ENCODE measurements at regions not wholly inside any gene's neighbourhood (a gene's known extent, or its start where the extent isn't known, plus 50 kb on each side); places are given as distances from the start of the nearest gene placed in this dataset.
"Not testable (repeated sequence)": the region's sequence is repeated elsewhere in the genome, so short reads cannot be mapped to it uniquely, and the experiment has no call there.

DNA sequence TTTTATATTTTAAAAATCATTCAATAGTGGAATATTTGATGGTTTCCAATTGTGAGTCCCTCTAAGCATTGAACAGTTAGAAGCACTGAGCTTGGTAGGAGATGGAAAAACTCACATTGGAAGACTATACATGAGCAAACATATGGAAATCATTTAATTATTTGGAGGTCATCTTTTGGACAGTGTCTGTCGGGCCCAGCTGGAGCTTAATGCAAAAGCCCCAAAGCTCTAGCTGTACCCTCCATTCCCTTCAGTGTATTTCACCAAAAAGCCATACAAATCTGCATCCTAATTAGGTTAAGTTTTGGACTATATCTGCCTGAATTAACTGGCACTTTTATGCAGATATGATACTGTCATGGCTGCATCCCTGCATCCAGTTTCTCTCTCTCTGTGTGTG, 365.7 kb downstream of the FLRT2 start:
- DNase-seq: peak; percentile 71

GRCh38 chr14:85892251-85892650, 362.3 kb downstream of the FLRT2 start:
- DNase-seq: no peak

- DNase-seq: no peak
These were observed 354.0 kb downstream of the FLRT2 start for GRCh38 chr14:85883966-85884365.

GRCh38 chr14:85883101-85883500, 353.2 kb downstream of the FLRT2 start:
- no peak for DNase-seq

DNA sequence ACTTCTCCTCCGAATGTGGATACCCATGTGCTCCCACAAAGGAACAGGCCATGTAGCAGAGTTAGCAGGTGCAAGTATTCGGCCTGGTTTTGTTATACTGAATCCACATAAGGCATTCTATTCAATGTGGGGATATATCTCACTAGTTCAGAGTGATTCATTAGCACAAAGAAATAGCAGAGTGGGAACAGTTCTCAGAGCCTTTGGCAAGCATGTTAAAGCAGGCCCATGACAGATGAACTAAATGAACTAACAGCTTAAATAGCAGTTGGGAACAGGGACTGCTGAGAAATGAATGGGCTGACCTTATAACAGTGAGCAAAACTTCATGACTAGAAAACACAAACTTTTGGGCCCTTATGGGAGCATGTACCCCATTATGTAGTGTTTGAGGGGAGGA, 352.0 kb downstream of the FLRT2 start:
- no peak for DNase-seq

- no peak for DNase-seq
These were observed 348.9 kb downstream of the FLRT2 start for GRCh38 chr14:85878874-85879273.

DNA sequence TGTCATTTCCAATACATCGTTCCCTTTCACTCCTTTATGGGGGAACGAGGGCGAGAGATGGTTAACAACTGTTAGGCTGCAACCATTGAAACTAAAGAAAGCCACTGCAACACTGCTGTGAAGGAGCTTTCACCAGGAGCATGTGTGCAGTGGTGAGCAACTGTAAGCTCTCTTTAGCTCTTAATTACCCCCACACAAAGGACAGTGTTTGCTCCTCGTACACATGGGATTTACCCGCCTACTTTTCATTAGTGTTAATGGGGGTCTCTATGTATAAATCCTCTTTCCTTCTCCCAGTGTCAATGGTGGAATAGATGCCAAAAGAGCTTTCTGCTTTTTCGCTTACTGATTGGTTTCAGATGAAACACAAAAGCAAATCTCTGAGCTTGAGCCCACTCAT, 343.1 kb downstream of the FLRT2 start:
- DNase-seq: no peak

GRCh38 chr14:85867450-85867849, 337.5 kb downstream of the FLRT2 start:
- no peak for DNase-seq

GRCh38 chr14:85865701-85866100, 335.8 kb downstream of the FLRT2 start:
- DNase-seq: no peak

GRCh38 chr14:85858634-85859033, 328.7 kb downstream of the FLRT2 start:
- no peak for DNase-seq

DNA sequence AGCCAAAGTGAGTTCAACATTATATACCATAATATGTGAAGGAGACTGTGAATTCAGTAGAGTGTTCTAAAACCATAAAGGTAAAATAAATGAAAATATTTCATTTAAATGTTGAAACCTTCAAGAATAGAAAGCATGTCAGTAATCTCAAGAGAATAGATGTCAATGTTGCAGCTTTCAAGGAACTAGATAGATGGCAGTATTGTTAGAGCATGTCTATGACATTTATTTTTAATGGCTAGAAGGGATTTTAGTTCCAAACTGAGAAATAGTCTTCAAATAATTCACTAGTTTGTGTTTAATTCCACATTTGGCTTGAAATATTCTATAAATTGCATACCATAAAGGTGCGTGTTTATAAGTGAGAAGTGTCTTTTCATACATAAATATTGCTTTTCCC, 326.5 kb downstream of the FLRT2 start:
- no peak for DNase-seq

GRCh38 chr14:85853996-85854526, 324.1 kb downstream of the FLRT2 start:
- DNase-seq: no peak

- DNase-seq: no peak
These were observed 323.0 kb downstream of the FLRT2 start for GRCh38 chr14:85852906-85853305.

DNA sequence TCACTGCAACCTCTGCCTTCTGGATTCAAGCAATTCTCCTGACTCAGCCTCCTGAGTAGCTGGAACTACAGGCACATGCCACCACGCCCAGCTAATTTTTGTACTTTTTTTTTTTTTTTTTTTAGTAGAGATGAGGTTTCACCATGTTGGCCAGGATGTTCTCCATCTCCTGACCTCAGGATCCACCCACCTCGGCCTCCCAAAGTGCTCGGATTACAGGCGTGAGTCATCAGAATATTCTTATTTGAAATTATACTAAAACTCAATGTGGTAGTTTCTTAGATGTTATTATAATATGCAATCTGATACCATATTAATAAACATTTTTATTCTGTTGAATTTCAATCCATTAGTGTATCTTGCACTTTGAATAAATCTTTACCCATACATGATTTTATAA, 322.2 kb downstream of the FLRT2 start:
- not testable (repeated sequence) for DNase-seq

DNA sequence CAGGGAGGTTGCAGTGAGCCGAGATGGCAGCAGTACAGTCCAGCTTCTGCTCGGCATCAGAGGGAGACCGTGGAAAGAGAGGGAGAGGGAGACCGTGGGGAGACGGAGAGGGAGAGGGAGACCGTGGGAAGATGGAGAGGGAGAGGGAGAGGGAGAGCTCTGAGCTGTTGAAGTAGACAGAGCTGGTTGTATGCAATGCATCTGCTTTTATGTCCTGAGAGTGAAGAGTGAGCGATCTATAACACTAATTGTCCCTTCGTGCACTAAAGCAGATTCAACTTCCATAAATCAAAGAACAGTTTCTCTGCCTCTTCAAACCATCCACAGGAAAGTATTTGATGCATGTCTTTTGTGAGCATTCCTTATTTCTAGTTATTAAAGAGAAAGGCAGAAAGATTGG, 300.6 kb downstream of the FLRT2 start:
- not testable (repeated sequence) for DNase-seq

DNA sequence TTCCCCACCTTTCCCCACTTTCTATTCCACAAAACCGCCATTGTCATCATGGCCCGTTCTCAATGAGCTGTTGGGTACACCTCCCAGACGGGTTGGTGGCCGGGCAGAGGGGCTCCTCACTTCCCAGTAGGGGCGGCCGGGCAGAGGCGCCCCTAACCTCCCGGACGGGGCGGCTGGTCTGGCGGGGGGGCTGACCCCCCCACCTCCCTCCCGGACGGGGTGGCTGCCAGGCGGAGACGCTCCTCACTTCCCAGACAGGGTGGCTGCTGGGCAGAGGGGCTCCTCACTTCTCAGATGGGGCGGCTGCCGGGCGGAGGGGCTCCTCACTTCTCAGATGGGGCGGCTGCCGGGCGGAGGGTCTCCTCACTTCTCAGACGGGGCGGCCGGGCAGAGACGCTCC, 299.7 kb downstream of the FLRT2 start:
- not testable (repeated sequence) for DNase-seq

GRCh38 chr14:85824526-85824925, 294.6 kb downstream of the FLRT2 start:
- no peak for DNase-seq

GRCh38 chr14:85822236-85822635, 292.3 kb downstream of the FLRT2 start:
- peak; percentile 34 for DNase-seq

- no peak for DNase-seq
These were observed 287.5 kb downstream of the FLRT2 start for GRCh38 chr14:85817430-85817829.

DNA sequence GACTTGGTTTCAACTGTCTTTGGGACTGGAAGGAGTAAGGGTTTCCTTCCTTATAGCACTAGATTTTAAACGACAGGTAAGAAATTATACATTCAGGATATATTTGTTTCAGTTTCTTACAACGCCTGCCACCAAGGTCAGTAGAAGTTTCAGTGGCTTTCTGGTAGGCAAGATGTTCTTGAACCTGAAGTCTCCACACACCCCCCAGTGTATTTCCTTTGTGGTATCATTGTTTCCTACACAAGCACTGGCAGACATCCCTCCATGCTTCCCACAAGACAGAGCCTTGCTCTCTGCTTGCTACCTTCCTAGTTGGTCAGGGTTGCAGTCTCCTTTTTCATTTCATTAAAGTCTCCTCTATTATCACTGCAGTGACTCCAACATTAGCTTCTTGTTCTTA, 283.1 kb downstream of the FLRT2 start:
- DNase-seq: no peak

GRCh38 chr14:85811340-85811739, 281.4 kb downstream of the FLRT2 start:
- no peak for DNase-seq

DNA sequence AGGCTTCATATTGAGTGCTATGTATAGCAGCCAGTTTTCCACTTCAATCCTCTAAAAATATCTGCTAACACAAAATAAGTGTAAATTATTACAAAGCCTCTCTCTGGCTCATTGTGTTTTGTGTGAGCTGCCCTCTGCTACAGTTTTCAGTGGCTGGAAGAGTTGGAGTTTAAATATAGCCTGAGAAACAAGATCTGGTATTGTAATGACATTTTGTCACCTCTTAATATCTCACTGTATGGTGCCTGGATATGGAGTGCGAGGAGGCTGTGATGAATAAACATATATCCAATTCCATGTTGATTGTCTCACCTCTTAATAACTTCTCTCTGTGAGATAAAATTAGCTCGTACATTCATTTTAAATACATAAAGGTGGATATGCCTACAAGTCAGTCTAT, 269.7 kb downstream of the FLRT2 start:
- no peak for DNase-seq

DNA sequence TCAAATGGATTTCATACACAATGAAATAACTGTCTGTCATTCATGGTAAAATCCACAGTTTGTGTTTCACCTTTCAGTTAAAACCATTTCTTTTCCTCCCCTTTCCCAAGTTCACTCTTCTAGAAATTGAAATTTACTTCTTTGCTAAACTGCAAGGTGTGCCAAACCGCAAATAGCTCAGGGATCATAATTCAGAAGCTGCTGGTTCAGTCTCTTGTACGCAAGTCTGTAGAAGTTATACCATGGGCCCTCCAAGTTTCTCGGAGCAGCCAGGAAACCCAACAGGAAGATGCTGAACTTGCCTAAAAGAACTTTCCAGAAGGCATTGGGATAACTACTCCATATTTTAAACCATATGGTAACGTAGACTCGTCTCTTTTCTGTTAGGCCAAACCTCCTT, 268.9 kb downstream of the FLRT2 start:
- DNase-seq: peak; percentile 39

GRCh38 chr14:85793533-85793932, 263.6 kb downstream of the FLRT2 start:
- DNase-seq: no peak

DNA sequence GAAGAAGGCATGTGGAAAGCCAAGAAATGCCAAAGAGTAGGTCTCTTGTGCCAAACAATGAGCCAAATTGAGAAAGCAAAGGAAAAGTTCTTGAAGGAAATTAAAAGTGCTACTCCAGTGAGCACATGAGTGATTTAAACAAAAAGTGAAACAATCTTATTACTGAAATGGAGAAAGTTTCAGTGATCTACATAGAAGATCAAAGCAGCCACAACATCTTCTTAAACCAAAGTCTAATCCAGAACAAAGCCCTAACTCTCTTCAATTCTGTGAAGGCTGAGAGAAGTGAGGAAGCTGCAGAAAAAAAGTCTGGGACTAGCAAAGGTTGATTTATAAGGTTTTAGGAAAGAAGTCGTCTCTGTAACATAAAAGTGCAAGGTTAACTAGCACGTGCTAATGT, 259.6 kb downstream of the FLRT2 start:
- DNase-seq: no peak
